ENCODE measurements at regions not wholly inside any gene's neighbourhood (a gene's known extent, or its start where the extent isn't known, plus 50 kb on each side); places are given as distances from the start of the nearest gene placed in this dataset.

DNA sequence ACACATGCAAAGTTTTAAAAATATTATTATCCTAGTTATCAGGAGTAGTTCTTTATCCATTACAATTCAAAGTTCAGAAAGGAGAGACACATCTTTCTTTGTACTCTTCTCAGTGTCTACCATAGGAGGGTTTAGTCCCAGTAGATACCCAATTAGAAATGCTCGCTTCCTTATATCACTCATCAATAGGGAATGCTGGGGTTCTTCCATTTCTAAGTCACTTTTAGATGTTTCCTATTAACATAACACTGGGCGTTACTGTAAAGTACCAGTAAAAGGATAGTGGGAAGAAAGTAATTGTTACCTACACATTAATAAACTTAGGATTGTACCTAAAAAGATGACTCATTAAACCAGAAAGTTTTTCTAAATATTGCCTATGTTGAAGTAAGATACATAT, 348.3 kb upstream of the CDH6 start:
- TF ChIP-seq, protein P1, sequence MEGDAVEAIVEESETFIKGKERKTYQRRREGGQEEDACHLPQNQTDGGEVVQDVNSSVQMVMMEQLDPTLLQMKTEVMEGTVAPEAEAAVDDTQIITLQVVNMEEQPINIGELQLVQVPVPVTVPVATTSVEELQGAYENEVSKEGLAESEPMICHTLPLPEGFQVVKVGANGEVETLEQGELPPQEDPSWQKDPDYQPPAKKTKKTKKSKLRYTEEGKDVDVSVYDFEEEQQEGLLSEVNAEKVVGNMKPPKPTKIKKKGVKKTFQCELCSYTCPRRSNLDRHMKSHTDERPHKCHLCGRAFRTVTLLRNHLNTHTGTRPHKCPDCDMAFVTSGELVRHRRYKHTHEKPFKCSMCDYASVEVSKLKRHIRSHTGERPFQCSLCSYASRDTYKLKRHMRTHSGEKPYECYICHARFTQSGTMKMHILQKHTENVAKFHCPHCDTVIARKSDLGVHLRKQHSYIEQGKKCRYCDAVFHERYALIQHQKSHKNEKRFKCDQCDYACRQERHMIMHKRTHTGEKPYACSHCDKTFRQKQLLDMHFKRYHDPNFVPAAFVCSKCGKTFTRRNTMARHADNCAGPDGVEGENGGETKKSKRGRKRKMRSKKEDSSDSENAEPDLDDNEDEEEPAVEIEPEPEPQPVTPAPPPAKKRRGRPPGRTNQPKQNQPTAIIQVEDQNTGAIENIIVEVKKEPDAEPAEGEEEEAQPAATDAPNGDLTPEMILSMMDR (IDR thresholded peaks at IDR 0.05) = no peak
- no peak for TF ChIP-seq POLR2A (IDR thresholded peaks at IDR 0.05)

Measured in testis (tissue), 2 donors.